Endothelial cell of hepatic sinusoid (primary cell): ENCODE measurements at regions not wholly inside any gene's neighbourhood (a gene's known extent, or its start where the extent isn't known, plus 50 kb on each side); places are given as distances from the start of the nearest gene placed in this dataset.

ENCODE experiments used
- in situ Hi-C: cut with HindIII; loops from 2 replicates; pipeline ENCODE4 v1.10.0; 2017; ENCODE audit warnings: low sequenced_read_pairs

- in situ Hi-C loops: no loop called here
These were observed 408.1 kb upstream of the SLITRK1 start for GRCh38 chr13:84290386-84290785.

- in situ Hi-C loops: no loop called here
These were observed 396.9 kb upstream of the SLITRK1 start for GRCh38 chr13:84279166-84279565.

- in situ Hi-C loops: no loop called here
These were observed 390.7 kb upstream of the SLITRK1 start for GRCh38 chr13:84272877-84273562.

- in situ Hi-C loops: no loop called here
These were observed 383.0 kb upstream of the SLITRK1 start for GRCh38 chr13:84265257-84265764.

GRCh38 chr13:84263354-84264069, 381.2 kb upstream of the SLITRK1 start:
- in situ Hi-C loops: no loop called here

GRCh38 chr13:84255226-84255797, 373.0 kb upstream of the SLITRK1 start:
- in situ Hi-C loops: no loop called here

- in situ Hi-C loops: no loop called here
These were observed 367.2 kb upstream of the SLITRK1 start for GRCh38 chr13:84249463-84249862.

- in situ Hi-C loops: no loop called here
These were observed 361.1 kb upstream of the SLITRK1 start for GRCh38 chr13:84243340-84243739.

GRCh38 chr13:84239032-84239431, 356.8 kb upstream of the SLITRK1 start:
- in situ Hi-C loops: no loop called here

- in situ Hi-C loops: no loop called here
These were observed 356.1 kb upstream of the SLITRK1 start for GRCh38 chr13:84238381-84238780.

- in situ Hi-C loops: no loop called here
These were observed 354.9 kb upstream of the SLITRK1 start for GRCh38 chr13:84237143-84237542.

- in situ Hi-C loops: no loop called here
These were observed 352.1 kb upstream of the SLITRK1 start for GRCh38 chr13:84234416-84234815.

GRCh38 chr13:84230568-84230967, 348.3 kb upstream of the SLITRK1 start:
- in situ Hi-C loops: no loop called here

GRCh38 chr13:84211048-84211447, 328.8 kb upstream of the SLITRK1 start:
- in situ Hi-C loops: no loop called here

GRCh38 chr13:84208246-84208910, 326.1 kb upstream of the SLITRK1 start:
- in situ Hi-C loops: no loop called here

GRCh38 chr13:84207509-84207908, 325.2 kb upstream of the SLITRK1 start:
- in situ Hi-C loops: no loop called here

- in situ Hi-C loops: no loop called here
These were observed 318.7 kb upstream of the SLITRK1 start for GRCh38 chr13:84200971-84201370.

GRCh38 chr13:84192125-84192524, 309.9 kb upstream of the SLITRK1 start:
- in situ Hi-C loops: no loop called here

GRCh38 chr13:84191139-84191538, 308.9 kb upstream of the SLITRK1 start:
- in situ Hi-C loops: no loop called here

- in situ Hi-C loops: no loop called here
These were observed 305.4 kb upstream of the SLITRK1 start for GRCh38 chr13:84187626-84188025.

- in situ Hi-C loops: no loop called here
These were observed 257.4 kb upstream of the SLITRK1 start for GRCh38 chr13:84139561-84140158.
